IPS DF 6.9 (cell line): ENCODE measurements at regions not wholly inside any gene's neighbourhood (a gene's known extent, or its start where the extent isn't known, plus 50 kb on each side); places are given as distances from the start of the nearest gene placed in this dataset.

Experiments used
- DNase-seq: peaks from one replicate; pipeline ENCODE4 v3.0.0-alpha.2; 2013; ENCODE audit warnings: low read depth, low spot score
- H3K27ac ChIP-seq: one replicate; pipeline ENCODE4 v1.5.1; 2013; ENCODE audit warnings: low read length, control low read depth
- H3K27me3 ChIP-seq: 2 replicates; pipeline ENCODE4 v1.6.1; 2013; ENCODE audit warnings: mild to moderate bottlenecking, low read length; ENCODE audit not compliant: control insufficient read depth, insufficient read depth
- H3K36me3 ChIP-seq: 2 replicates; pipeline ENCODE4 v1.6.1; 2013; ENCODE audit warnings: low read length; ENCODE audit not compliant: control insufficient read depth, insufficient read depth
- H3K4me1 ChIP-seq: 2 replicates; pipeline ENCODE4 v1.6.1; 2013; ENCODE audit warnings: low read length; ENCODE audit not compliant: control insufficient read depth, insufficient read depth
- H3K4me3 ChIP-seq: 2 replicates; pipeline ENCODE4 v1.5.1; 2013; ENCODE audit warnings: mild to moderate bottlenecking, low read length
- H3K9me3 ChIP-seq: 2 replicates; pipeline ENCODE4 v1.6.1; 2013; ENCODE audit warnings: low read length, inconsistent platforms; ENCODE audit not compliant: control insufficient read depth, insufficient read depth
- WGBS: extraction: QIAGEN DNeasy Blood & Tissue Kit; methylation state at CpG from one replicate; pipeline ENCODE4 v1.1.7; 2013; ENCODE audit warnings: mixed read lengths, missing lambda C conversion rate; ENCODE audit not compliant: insufficient read length, insufficient coverage; 5-methylcytosine and 5-hydroxymethylcytosine counted together

DNA sequence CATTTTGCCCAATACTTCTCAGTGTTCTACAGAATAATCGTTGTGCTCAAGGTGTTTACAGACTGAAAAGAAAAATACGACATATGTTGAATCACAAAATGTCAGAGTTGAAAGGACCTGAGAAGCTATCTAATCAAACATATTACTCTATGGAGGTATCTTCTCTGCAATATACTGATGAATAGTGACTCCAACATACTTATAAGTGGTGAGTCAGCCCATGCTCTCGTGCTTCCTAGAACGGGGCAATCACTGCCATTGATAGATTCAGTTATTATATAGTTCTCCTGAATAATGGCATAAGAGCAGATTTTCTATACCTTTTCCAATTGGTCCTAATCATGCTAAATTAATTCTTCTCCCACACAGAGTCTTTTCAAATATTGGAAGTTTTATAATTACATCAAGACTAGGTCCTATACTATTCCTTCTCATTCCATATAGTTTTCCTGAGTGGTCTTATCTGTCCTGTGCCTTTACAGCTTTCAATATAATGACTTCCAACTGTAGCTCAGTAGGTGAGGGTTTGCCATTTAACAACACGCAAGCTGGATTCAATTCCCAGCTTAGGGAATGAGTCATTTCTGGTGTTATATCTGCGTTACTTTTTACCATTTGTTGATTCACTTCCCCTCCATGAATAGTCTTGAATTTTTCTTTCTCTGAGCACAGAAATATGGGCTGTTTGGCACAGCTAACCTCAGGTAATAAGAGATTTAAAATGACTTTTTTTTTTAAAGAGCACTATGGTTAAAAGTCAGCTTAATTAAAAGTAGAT is 81.1 kb downstream of the PLK2 start:
- Histone ChIP-seq H3K4me1 (no peaks in the 10 kb centered on the region), H3K36me3 (no peaks in the 10 kb centered on the region), H3K9me3 (no peaks in the 10 kb centered on the region), H3K27ac (no peak overlapping the region), H3K4me3 (no peak overlapping the region), H3K27me3 (no peaks in the 10 kb centered on the region)
- no CpG with 5 or more reads among the region's 6 CpGs for WGBS
- no peak for DNase-seq

DNA sequence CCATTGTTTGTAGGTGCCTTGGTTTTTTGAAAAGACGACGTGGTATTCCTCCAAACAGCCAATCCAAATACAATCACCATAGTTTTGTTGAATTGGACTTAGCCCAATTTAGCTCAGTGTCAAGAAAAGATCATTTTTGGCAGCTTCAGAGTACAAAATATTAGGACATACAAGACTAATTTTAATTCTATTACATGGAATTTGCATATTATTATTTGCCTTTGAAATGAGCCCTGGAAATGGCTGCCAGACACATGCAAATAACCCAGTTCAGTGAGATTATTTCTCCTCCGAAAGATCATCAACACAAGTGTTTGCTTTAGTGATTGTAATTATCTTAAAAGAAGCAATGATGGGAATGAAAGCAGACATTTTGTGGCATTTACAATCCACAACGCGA is 89.3 kb downstream of the PLK2 start:
- H3K4me3 ChIP-seq = no peak overlapping the region
- no peaks in the 10 kb centered on the region for H3K36me3 ChIP-seq
- DNase-seq = no peak
- no peaks in the 10 kb centered on the region for H3K4me1 ChIP-seq
- WGBS = no CpG with 5 or more reads among the region's 5 CpGs
- no peaks in the 10 kb centered on the region for H3K9me3 ChIP-seq
- H3K27me3 ChIP-seq = no peaks in the 10 kb centered on the region
- no peak overlapping the region for H3K27ac ChIP-seq

DNA sequence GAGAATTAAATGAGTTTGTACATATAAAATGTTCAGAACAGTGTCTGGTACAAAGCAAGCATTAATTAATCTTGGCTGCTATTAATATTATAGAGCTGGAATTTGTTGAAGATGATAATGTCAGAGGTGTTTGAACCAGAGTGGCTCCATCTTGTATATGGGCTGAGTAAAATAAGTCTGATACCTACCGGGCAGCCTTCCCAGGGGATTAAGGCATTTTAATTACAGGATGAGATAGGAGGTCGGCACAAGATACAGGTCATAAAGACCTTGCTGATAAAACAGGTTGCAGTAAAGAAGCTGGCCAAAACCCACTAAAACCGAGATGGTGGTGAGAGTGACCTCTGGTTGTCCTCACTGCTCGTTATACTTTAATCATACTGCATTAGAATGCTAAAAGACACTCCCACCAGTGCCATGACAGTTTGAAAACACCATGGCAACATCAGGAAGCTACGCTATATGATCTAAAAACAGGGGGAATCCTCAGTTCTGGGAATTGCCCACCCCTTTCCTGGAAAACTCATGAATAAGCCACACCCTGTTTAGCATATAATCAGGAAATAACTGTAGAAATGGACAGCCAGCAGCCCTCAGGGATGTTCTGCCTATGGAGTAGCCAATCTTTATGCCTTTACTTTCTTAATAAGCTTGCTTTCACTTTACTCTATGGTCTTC is 90.2 kb downstream of the PLK2 start:
- no peak overlapping the region for H3K4me3 ChIP-seq
- no peaks in the 10 kb centered on the region for H3K27me3 ChIP-seq
- no peaks in the 10 kb centered on the region for H3K9me3 ChIP-seq
- no peak overlapping the region for H3K27ac ChIP-seq
- no peak for DNase-seq
- WGBS = no CpG with 5 or more reads among the region's 5 CpGs
- no peaks in the 10 kb centered on the region for H3K4me1 ChIP-seq
- H3K36me3 ChIP-seq = no peaks in the 10 kb centered on the region

DNA sequence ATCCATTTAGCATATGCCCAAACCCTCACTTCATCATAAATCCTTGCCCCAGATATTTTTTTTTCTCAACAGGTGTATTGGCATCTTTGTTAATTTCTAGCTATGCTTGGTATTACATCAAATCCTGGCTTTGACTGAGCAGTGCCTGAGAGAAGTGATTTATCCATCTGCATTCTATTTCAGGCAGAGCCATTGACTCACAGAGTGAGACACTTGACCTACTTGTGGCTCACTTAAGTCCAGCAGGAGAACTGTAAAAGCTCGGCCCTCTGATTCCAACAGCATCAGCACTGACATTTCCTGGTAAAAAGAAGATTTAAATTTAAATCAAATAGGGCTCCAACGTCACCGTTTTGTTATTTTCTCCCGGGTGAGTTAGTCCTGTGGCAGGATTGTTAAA is 93.4 kb downstream of the PLK2 start:
- Histone ChIP-seq H3K9me3 (no peaks in the 10 kb centered on the region), H3K27me3 (no peaks in the 10 kb centered on the region), H3K36me3 (no peaks in the 10 kb centered on the region), H3K27ac (no peak overlapping the region), H3K4me3 (no peak overlapping the region), H3K4me1 (no peaks in the 10 kb centered on the region)
- WGBS = no CpG with 5 or more reads among the region's 4 CpGs
- DNase-seq = no peak

DNA sequence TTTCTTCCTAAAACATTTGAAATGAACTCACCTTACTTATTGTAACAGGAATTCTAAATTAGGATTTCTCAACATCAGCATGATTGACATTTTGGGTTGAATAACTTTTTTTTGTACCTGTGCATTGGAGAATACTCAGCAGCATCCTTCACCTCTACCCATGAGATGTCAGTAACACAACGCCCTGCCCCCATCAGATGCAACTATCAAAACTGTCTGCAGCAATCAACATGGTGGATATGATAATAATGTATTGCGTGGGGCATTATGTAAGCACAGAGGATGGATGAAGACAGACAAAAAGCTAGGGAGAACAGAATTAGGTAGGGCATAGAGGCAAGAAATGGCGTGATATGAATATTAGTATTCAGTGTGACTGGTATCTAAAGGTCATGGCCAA is 94.1 kb downstream of the PLK2 start:
- no peaks in the 10 kb centered on the region for H3K9me3 ChIP-seq
- H3K4me1 ChIP-seq = no peaks in the 10 kb centered on the region
- no peaks in the 10 kb centered on the region for H3K36me3 ChIP-seq
- DNase-seq = no peak
- WGBS = no CpG with 5 or more reads among the region's 3 CpGs
- H3K27me3 ChIP-seq = no peaks in the 10 kb centered on the region
- H3K27ac ChIP-seq = no peak overlapping the region
- H3K4me3 ChIP-seq = no peak overlapping the region

DNA sequence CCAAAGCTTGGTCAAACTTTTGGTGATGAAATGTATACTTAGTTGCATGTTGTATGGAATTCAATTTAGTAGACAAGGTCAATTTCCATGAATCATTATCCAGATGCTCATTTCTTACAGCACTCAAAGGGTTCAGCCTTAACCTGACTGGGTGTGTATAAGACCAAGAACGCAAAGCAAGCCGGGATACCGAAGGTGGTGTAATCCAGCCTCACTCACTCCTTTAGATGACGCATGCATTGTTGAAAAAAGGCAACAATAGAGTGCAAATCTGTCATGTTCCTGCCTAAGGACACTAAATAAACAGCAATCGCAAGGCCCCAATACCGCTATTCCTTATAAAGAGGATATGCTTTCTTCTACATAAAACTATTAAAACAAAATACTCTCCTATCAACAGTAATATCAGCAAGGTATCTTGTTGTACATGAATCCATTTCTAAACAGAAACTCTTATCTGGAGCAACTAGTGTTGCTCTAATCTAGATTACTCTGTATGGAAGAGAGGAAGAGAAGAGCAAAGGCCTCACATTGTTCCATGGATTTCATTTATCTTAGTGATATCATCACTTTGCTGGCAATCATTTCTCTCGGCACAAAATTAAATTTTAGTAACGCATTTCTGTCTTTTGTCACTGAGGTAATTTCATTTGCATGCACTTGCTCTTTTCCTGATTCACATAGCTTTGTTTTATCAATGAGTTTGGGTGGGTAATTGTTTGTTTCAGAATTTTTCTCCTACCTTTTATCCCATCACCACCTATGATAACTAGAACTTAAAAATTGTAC is 96.2 kb downstream of the PLK2 start:
- Histone ChIP-seq H3K4me3 (no peak overlapping the region), H3K9me3 (no peaks in the 10 kb centered on the region), H3K27ac (no peak overlapping the region), H3K27me3 (no peaks in the 10 kb centered on the region), H3K36me3 (no peaks in the 10 kb centered on the region), H3K4me1 (no peaks in the 10 kb centered on the region)
- 100% methylated on average over 2 of the region's 8 CpGs for WGBS
- no peak for DNase-seq

DNA sequence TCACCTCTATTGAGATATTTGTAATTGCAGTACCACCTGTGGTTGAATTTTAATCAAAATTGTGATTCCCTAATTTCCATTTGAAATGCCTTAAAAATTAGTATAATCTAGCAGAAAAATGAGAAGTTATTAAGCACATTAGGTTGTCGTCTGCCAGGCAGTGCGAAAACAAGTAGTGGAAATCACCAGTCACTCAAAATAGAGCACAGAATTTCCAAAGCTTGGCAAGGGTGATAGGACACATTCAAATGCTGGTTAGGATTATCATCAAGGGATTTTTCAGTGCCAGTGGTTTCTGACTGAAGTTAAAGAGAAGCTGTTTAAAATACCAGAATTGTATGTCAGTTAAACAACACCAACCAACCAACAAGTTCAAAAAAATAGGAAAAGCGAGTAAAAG is 97.8 kb downstream of the PLK2 start:
- no peaks in the 10 kb centered on the region for H3K36me3 ChIP-seq
- no CpG with 5 or more reads among the region's 3 CpGs for WGBS
- DNase-seq = no peak
- no peaks in the 10 kb centered on the region for H3K27me3 ChIP-seq
- no peaks in the 10 kb centered on the region for H3K9me3 ChIP-seq
- H3K27ac ChIP-seq = no peak overlapping the region
- H3K4me3 ChIP-seq = no peak overlapping the region
- no peaks in the 10 kb centered on the region for H3K4me1 ChIP-seq

DNA sequence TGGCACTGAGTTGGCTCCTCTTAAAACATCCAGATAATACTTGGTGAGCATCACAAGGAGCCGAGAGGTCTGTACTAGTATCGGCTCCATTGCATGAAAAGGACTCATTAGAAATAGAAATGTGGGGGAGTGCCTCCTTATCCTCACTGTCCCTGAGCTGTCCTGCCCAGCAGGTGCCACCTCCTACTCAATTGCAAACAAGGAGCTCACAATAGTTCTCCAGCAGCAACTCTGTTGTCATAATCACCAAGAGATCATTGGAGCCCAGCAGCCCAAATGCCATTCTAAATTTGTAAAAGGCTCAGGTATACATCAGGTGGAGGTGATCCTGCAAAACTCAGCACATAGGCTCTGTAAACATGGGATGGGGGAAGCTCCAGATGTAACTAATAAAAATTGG is 99.1 kb downstream of the PLK2 start:
- Histone ChIP-seq H3K27me3 (no peaks in the 10 kb centered on the region), H3K4me1 (no peaks in the 10 kb centered on the region), H3K9me3 (no peaks in the 10 kb centered on the region), H3K4me3 (no peak overlapping the region), H3K27ac (no peak overlapping the region), H3K36me3 (no peaks in the 10 kb centered on the region)
- WGBS = no CpG with 5 or more reads among the region's 2 CpGs
- no peak for DNase-seq

DNA sequence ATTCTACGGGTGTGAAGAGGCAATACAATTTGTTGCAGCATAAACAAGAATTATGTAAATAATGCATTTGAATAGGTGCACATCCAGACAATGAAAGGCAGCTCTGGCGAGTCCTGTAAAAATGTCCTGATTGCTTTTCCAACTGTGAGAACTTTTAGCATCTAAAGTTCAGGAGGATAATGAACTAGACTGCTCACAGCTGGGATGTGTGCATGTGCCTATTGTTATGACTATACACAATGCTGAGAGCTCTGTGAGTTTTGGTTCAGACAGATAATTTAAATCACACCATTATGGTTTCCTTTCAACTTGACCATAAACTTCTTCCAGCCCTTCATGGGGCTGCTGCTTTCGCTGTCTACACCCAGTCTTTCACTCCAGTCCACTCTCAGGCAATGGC is 99.9 kb downstream of the PLK2 start:
- no peaks in the 10 kb centered on the region for H3K4me1 ChIP-seq
- no peaks in the 10 kb centered on the region for H3K27me3 ChIP-seq
- H3K36me3 ChIP-seq = no peaks in the 10 kb centered on the region
- H3K9me3 ChIP-seq = no peaks in the 10 kb centered on the region
- no peak overlapping the region for H3K4me3 ChIP-seq
- DNase-seq = no peak
- no CpG with 5 or more reads among the region's 3 CpGs for WGBS
- no peak overlapping the region for H3K27ac ChIP-seq

DNA sequence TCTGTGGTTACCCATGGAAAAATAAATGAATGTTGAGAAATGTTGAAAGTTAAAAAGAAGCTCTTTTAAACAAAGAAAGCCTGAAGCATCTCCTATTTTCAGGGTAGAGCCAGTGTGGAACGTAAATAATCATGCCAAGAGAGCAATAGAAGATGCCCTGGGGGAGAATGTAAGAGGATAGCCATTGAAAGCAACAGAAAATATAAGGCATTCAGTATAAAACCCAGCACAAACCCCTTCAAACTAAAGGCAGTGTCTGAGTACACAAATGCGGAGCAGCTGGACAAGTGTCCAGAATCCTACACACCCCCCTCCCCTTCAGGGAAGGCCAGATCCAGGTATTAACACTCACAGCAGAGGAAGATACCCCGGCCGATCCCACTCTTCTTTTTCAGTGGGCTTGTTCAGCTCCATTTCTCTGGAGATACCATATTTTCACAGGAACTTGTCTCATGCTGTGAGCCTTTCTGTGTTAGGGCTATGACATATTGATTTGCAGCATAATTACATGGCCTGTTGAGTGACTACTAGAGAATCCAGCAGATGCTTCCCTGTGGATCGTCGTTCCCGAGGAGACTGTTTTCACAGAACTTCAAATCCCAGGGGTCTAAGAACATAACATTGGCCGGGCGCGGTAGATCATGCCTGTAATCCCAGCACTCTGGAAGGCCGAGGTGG is 101.2 kb downstream of the PLK2 start:
- H3K36me3 ChIP-seq = no peaks in the 10 kb centered on the region
- H3K27ac ChIP-seq = no peak overlapping the region
- no peak for DNase-seq
- H3K27me3 ChIP-seq = no peaks in the 10 kb centered on the region
- H3K4me3 ChIP-seq = no peak overlapping the region
- no peaks in the 10 kb centered on the region for H3K9me3 ChIP-seq
- 0 out of 2 replicates have a peak, but pooled peaks cover 1% of the 10 kb centered on the region for H3K4me1 ChIP-seq
- WGBS = no CpG with 5 or more reads among the region's 11 CpGs
